ENCODE measurements at regions not wholly inside any gene's neighbourhood (a gene's known extent, or its start where the extent isn't known, plus 50 kb on each side); places are given as distances from the start of the nearest gene placed in this dataset.

- TF ChIP-seq CTCF (IDR thresholded peaks at IDR 0.05) = no peak
- TF ChIP-seq EP300 (IDR thresholded peaks at IDR 0.05) = no peak
- TF ChIP-seq POLR2A (IDR thresholded peaks at IDR 0.05) = no peak
These were observed 929.8 kb upstream of the SLITRK1 start for GRCh38 chr13:84812078-84812477.
